Stimulated activated memory B cell treated with anti-CD40 and anti-IgM and Interleukin-4, amounts not matched to agents 10 μg/mL and 1 μg/mL and 100 μg/mL, for 72 hours (primary cell): ENCODE measurements at regions not wholly inside any gene's neighbourhood (a gene's known extent, or its start where the extent isn't known, plus 50 kb on each side); places are given as distances from the start of the nearest gene placed in this dataset.

Source experiments
- ATAC-seq: fragments of 150-1000 bp; cut with Tn5 transposase; 2 replicates; pipeline ENCODE4 v1.10.0; 2021
- H3K27ac Mint-ChIP-seq: one replicate; pipeline ENCODE4 v1.8.0; 2022; ENCODE audit warnings: mild to moderate bottlenecking, mixed read lengths
- H3K27me3 Mint-ChIP-seq: one replicate; pipeline ENCODE4 v1.8.0; 2022; ENCODE audit warnings: mixed read lengths
- H3K36me3 Mint-ChIP-seq: one replicate; pipeline ENCODE4 v1.8.0; 2022; ENCODE audit warnings: mixed read lengths
- H3K4me1 Mint-ChIP-seq: one replicate; pipeline ENCODE4 v1.8.0; 2022; ENCODE audit warnings: mixed read lengths
- H3K4me3 Mint-ChIP-seq: one replicate; pipeline ENCODE4 v1.8.0; 2022; ENCODE audit warnings: mild to moderate bottlenecking, moderate library complexity, mixed read lengths
- H3K9me3 Mint-ChIP-seq: one replicate; pipeline ENCODE4 v1.8.0; 2022; ENCODE audit warnings: mixed read lengths

DNA sequence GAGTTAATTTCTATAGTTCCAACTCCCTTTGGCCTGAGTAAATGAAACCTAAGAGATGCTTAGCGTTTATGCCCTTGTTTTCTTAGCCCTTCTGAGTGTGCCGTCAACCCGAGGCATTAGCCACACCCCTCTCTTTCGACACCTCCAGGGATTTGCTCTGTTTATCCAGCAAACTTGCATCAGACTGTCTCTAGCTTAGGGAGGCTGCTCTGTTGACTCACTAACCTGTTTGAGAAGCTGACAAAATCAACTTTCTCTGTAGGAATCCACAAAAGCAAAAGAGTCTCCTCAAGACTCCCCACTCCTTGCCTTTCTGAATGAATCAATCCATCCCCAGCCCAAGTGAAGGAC is 317.6 kb downstream of the TNS1 start:
- no peak for ATAC-seq
- Mint-ChIP-seq H3K36me3 (no peaks in the 10 kb centered on the region), H3K27me3 (peaks cover 6% of the 10 kb centered on the region), H3K9me3 (no peaks in the 10 kb centered on the region), H3K27ac (no peak overlapping the region), H3K4me1 (no peaks in the 10 kb centered on the region), H3K4me3 (no peak overlapping the region)

DNA sequence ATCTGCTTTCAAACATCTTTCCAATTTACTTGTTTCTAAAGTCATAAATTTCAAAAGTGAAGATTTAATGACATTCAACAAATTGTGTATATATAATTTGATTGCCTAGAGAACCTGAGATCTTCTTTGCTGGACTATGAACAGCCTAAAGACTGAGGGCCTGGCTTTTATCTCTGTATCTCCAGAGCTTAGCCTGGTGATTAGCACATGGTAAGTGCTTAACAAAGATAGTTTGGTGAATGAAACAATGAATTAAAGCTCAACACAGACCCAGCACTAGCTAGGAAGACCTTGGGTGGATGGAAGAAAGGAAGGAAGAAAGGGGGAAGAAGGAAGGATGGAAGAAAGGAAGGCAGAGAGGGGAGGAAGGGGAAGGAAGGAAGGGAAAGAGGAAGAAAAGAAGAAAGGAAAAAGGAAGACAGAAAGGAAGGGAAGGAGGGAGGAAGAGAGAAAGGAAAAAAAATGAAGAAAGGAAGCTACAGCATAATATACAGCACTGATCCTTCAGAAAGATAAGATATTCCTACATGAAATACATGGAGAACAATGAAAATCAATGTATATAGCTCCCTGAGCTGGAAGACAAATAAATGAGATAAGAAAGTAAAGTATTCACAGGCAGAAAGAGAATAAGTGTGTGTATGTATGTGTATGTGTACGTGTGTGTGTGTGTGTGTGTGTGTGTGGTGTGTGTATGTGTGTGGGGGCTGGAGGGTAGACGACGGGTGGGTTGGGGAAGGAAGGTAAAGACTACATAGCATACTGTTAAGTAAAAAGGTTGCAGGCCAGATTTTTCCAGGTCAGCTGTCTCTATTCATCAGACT is 318.2 kb downstream of the TNS1 start:
- Mint-ChIP-seq H3K4me1 (no peaks in the 10 kb centered on the region), H3K4me3 (no peak overlapping the region), H3K27ac (no peak overlapping the region), H3K36me3 (no peaks in the 10 kb centered on the region), H3K27me3 (peaks cover under 1% of the 10 kb centered on the region), H3K9me3 (no peaks in the 10 kb centered on the region)
- no peak for ATAC-seq

DNA sequence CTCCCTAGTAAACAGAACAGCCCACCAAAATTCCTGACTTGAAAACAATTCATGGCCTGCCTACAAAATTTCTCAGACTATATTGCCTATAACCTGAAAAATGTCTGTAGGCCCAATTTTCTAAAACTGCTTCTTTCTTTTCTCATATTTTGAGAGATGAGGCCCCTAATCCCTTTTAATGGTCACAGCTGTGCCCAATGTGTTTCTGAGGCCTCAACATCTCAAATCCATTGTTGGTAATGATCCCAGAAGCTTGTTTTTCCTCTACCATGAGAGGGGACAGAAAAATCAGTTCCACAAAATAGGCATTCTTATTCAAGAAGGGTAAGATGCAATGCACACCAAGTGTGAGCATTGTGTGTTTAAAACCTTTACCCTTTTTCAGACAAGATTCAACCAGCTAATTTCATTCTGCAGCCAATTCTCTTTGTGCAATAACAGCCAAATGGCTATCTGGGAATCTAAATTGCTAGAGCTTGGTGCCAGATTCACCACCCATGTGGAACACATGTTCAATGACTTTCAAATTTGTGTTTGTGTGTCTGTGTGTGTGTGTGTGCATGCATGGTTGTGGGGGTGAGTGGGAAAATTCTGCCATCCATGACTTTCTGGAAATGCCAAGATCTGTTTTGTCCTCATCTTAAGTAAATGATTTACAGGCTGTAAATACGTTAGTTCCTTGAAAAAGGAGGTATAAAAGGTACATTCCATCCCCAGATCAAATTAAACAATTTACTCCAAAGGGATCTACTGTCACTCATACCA is 319.5 kb downstream of the TNS1 start:
- no peak overlapping the region for H3K4me3 Mint-ChIP-seq
- H3K27ac Mint-ChIP-seq: no peak overlapping the region
- H3K36me3 Mint-ChIP-seq: no peaks in the 10 kb centered on the region
- H3K27me3 Mint-ChIP-seq: no peaks in the 10 kb centered on the region
- ATAC-seq: no peak
- H3K4me1 Mint-ChIP-seq: no peaks in the 10 kb centered on the region
- H3K9me3 Mint-ChIP-seq: no peaks in the 10 kb centered on the region

DNA sequence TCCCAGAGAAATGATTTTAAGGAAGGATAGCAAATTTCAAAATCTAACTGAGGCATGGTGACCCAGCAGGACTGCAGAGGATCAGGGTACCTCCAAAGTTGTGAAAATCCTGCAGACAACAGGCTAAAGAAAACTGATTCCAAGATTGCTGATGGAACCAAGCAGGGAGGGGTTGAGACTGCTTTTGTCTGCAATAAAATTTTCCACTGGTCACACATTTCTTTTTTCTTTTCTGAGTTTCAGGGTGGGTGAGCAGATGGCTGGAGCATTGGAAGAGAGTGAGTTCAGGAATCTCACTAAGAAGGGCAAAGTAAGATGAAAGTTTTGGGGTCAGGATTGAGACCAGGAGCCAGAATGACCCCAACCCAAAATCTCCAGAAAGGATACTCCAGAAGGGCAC is 321.0 kb downstream of the TNS1 start:
- H3K9me3 Mint-ChIP-seq: no peaks in the 10 kb centered on the region
- H3K27me3 Mint-ChIP-seq: no peaks in the 10 kb centered on the region
- no peaks in the 10 kb centered on the region for H3K4me1 Mint-ChIP-seq
- no peak overlapping the region for H3K4me3 Mint-ChIP-seq
- no peaks in the 10 kb centered on the region for H3K36me3 Mint-ChIP-seq
- H3K27ac Mint-ChIP-seq: no peak overlapping the region
- ATAC-seq: no peak

DNA sequence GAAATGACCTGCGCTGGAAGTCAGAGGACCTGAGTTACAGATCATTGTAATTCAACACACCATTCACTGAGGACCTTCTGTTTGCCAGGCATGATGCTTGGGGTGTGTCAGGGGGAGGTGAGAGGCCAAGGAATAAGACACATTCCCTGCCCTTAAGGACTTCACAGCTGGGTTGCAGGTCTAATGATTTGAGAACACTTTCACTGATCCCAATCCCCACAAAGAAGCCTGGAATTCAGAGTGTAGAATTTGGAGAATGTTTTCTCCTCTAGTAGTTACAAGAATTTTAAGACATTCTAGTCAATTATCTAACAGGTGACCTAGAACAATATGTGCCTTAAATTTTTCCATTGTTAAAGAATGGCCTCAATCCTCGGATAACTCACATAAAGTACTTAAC is 322.4 kb downstream of the TNS1 start:
- Mint-ChIP-seq H3K9me3 (no peaks in the 10 kb centered on the region), H3K27ac (no peak overlapping the region), H3K36me3 (no peaks in the 10 kb centered on the region), H3K4me3 (no peak overlapping the region), H3K4me1 (no peaks in the 10 kb centered on the region), H3K27me3 (no peaks in the 10 kb centered on the region)
- ATAC-seq: no peak

DNA sequence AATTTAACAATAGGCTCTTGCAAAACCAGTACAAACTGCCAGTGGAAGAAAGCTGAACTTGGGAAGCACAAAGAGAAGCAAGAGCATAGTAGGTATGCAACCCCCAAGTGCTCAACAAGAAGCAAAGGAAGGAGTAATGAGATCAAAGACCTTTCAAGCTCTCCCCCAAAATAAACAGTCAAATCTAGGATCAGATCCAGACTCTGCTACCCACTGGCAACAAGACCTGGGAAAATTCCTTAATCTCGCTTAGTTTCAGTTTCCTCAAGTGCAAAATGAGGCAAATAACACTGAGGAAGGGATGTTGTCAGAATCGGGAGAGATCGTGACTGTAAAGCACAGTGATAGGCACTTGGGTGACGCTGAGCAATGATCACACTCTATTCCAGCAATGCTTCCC is 329.2 kb downstream of the TNS1 start:
- Mint-ChIP-seq H3K4me1 (no peaks in the 10 kb centered on the region), H3K27ac (no peak overlapping the region), H3K4me3 (no peak overlapping the region), H3K27me3 (peaks cover 15% of the 10 kb centered on the region), H3K9me3 (peaks cover 3% of the 10 kb centered on the region), H3K36me3 (no peaks in the 10 kb centered on the region)
- no peak for ATAC-seq

DNA sequence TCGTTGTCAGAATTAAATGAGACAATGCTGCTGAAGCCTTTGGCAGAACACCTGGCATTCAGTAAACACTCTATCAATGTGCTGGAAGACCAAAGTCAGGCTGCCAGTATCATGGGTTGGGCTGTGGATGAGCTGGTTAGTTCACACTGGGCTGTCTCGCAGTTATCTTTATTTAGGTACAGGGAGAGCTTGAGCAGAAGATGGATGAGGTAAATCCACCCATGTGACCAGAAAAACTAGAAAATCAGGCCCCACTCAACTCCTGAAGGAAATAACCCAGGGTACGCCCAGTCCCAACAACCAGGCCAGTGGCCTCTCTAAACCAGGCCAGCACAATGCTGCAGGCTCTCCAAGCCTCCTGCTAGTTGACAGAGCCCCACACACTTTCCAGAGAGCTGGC is 330.3 kb downstream of the TNS1 start:
- Mint-ChIP-seq H3K36me3 (no peaks in the 10 kb centered on the region), H3K4me3 (no peak overlapping the region), H3K27ac (no peak overlapping the region), H3K27me3 (peaks cover 24% of the 10 kb centered on the region), H3K9me3 (peaks cover 3% of the 10 kb centered on the region), H3K4me1 (no peaks in the 10 kb centered on the region)
- no peak for ATAC-seq

DNA sequence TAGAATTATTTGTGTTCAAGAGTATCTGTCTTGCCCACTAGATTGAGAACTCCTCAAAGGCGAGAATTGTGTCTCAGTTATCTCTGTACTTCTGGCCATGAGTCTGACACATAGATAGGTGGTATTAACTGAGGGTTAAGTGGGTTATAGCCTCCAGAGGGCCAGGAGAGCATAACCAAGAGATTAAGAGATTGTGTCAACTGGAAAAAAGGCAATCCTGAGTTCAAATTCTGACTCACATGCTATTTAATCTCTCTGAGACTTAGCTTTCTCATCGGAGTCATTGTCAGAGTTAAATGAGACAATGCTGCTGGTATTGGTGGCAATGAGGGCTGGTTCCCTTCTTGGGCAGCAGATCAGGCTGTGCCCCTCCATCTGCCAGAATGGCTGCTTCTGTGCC is 330.9 kb downstream of the TNS1 start:
- Mint-ChIP-seq H3K4me1 (no peaks in the 10 kb centered on the region), H3K36me3 (no peaks in the 10 kb centered on the region), H3K27ac (no peak overlapping the region), H3K9me3 (peaks cover 3% of the 10 kb centered on the region), H3K4me3 (no peak overlapping the region), H3K27me3 (peaks cover 26% of the 10 kb centered on the region)
- ATAC-seq: no peak

DNA sequence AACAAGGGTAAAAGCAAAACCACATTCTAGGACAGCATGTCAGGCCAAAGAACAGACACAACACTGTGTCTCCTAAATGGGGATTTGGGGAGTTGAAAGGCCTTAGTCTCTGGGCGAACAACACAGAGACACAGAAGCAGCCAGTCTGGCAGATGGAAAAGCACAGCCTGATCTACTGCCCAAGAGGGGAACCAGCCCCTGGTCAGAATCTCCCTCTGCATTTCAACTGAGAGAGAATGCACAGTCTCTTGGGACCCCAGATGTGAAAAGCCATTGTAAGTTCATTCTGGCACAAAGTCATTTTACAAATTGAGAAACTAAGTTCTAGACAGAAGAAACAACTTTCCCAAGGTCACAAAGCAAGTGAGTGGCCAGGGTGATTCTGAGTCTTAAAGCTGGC is 331.7 kb downstream of the TNS1 start:
- peaks cover 3% of the 10 kb centered on the region for H3K9me3 Mint-ChIP-seq
- ATAC-seq: no peak
- H3K4me3 Mint-ChIP-seq: no peak overlapping the region

DNA sequence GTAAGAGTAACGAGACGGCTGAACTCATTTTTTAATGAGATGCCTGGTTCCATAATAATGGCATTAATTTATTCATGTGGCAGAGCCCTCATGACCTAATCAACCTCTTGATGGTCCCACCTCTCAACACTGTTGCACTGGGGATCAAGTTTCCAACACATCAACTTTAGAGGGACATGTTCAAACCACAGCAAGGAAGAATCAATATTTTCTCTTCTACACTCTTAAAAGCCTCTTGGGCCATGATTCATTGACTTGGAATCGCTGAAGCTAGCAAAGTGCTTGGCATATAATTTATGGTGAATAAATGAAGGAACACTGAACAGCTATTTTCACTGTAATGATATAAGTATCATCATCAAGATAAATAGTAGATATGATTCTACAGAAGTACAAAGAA is 333.0 kb downstream of the TNS1 start:
- H3K27me3 Mint-ChIP-seq: peaks cover 29% of the 10 kb centered on the region
- no peaks in the 10 kb centered on the region for H3K4me1 Mint-ChIP-seq
- no peak overlapping the region for H3K27ac Mint-ChIP-seq
- H3K9me3 Mint-ChIP-seq: peaks cover 3% of the 10 kb centered on the region
- no peak overlapping the region for H3K4me3 Mint-ChIP-seq
- ATAC-seq: no peak
- no peaks in the 10 kb centered on the region for H3K36me3 Mint-ChIP-seq

More for the DNA sequence above, 331.7 kb downstream of the TNS1 start:
- H3K4me1 Mint-ChIP-seq: no peaks in the 10 kb centered on the region
- H3K27ac Mint-ChIP-seq: no peak overlapping the region
- no peaks in the 10 kb centered on the region for H3K36me3 Mint-ChIP-seq
- peaks cover 26% of the 10 kb centered on the region for H3K27me3 Mint-ChIP-seq

DNA sequence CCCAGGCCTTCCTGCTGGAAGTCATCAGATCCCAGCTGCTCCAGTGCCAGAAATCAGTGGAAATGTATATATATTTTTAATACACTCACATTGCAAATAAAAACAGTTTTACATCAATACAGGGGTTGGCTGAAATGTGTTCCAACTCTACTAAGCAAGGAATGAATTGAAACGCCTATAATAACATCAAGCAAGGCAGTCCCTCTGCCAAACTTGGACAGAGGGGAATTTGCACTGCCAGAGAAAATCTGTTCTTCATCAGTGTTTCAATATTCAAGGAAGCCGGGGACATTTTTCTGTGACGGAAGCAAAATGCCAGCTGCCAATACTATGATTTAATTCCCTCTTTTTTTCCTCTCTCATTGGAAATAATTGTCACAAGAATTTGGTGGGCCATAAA is 335.3 kb downstream of the TNS1 start:
- Mint-ChIP-seq H3K4me3 (no peak overlapping the region), H3K36me3 (no peaks in the 10 kb centered on the region), H3K9me3 (no peaks in the 10 kb centered on the region), H3K4me1 (no peaks in the 10 kb centered on the region), H3K27me3 (peaks cover 44% of the 10 kb centered on the region), H3K27ac (no peak overlapping the region)
- no peak for ATAC-seq

DNA sequence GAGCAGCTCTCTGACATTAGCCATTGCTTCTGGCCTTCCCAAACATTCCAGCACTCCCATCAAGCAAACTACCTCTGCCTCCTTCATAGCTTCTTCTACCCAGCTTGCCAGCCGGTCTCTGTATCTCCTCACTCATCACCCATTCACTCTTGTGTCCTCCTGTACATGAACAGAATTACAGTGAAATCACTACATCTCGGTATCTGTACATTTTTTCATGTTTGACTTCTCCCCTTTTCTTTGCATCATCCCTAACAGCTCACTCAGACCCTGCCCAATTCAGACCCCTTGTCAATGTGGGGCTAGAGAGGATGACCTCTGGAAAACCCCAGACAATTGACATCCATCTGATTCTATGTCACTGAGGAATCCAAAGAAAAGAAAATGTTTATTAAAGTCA is 335.8 kb downstream of the TNS1 start:
- H3K4me3 Mint-ChIP-seq: no peak overlapping the region
- no peaks in the 10 kb centered on the region for H3K9me3 Mint-ChIP-seq
- H3K4me1 Mint-ChIP-seq: no peaks in the 10 kb centered on the region
- H3K27ac Mint-ChIP-seq: no peak overlapping the region
- ATAC-seq: no peak
- peaks cover 44% of the 10 kb centered on the region for H3K27me3 Mint-ChIP-seq
- H3K36me3 Mint-ChIP-seq: no peaks in the 10 kb centered on the region

DNA sequence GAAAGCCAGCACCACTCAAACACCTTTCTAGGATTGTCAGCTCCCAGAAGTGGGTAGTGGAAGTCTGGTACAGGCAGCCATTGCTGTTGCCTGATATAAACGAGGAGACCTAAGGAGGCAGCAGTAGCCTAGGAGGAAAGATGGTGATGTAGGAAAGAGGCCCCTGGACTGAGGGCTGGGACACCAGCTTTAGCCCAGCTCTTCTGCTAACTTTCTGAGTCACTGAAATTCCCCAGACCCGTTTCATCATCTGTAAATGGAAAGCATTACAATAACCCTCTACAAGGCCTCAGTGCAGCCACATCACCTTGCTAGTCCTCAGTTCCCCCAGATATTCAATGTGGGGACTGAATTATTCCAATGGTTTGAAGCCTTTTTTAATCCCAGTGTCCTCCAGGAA is 336.5 kb downstream of the TNS1 start:
- no peak overlapping the region for H3K27ac Mint-ChIP-seq
- H3K9me3 Mint-ChIP-seq: no peaks in the 10 kb centered on the region
- H3K4me1 Mint-ChIP-seq: no peaks in the 10 kb centered on the region
- peak; percentile 54 for ATAC-seq
- H3K4me3 Mint-ChIP-seq: no peak overlapping the region
- H3K27me3 Mint-ChIP-seq: peaks cover 44% of the 10 kb centered on the region
- H3K36me3 Mint-ChIP-seq: no peaks in the 10 kb centered on the region

DNA sequence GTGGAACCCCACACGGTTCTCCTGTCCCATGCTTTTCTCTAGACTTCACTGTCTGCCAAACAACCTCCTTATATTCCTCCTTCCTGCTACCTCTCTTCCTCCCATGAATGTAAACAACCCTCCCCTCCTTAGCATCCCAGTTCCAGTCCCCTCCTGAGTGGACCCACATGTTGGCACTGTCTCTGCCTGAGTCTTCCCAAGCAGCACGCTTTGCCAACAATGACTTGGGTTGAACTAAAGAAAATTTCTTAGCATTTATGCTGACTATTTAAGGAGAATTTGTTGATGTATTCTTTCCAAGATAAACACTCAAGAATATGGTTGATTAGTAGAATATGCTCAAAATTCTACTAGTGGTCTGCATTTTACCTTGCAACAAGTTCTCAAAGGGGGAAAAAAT is 338.0 kb downstream of the TNS1 start:
- H3K4me3 Mint-ChIP-seq: no peak overlapping the region
- peaks cover 42% of the 10 kb centered on the region for H3K27me3 Mint-ChIP-seq

DNA sequence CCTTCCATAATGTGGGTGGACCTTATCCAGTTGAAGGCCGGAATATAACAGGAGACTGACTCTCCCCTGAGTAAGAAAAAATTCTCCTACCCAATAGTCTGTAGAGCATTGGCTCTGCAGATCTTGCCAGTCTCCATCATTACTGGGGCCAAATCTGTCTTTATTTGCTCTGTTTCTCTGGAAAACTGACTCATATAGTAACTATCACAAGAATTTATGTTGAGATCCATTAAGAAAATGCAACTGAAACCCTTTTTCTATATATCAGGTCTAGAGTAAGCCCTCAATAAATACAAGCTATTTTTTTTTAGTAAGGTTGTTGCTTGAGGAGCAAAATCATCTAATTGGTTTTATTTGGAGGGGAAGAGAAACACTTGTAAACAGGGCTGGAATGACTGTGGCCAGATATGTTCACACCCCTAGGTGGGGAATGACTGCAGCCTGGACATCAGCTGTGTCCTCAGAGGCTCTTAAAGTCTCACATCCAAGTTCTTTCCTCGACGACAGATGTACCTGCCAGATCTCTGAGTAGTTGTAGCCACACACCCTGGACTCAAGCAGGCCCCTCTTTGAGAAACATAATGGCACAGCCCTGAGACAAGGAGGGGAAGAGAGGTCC is 339.7 kb downstream of the TNS1 start:
- no peaks in the 10 kb centered on the region for H3K9me3 Mint-ChIP-seq
- no peak for ATAC-seq
- peaks cover 7% of the 10 kb centered on the region for H3K4me1 Mint-ChIP-seq
- no peak overlapping the region for H3K4me3 Mint-ChIP-seq
- H3K36me3 Mint-ChIP-seq: no peaks in the 10 kb centered on the region
- H3K27ac Mint-ChIP-seq: no peak overlapping the region
- peaks cover 35% of the 10 kb centered on the region for H3K27me3 Mint-ChIP-seq

More for the DNA sequence above, 338.0 kb downstream of the TNS1 start:
- ATAC-seq: no peak
- H3K9me3 Mint-ChIP-seq: no peaks in the 10 kb centered on the region
- no peaks in the 10 kb centered on the region for H3K36me3 Mint-ChIP-seq
- no peak overlapping the region for H3K27ac Mint-ChIP-seq
- peaks cover 7% of the 10 kb centered on the region for H3K4me1 Mint-ChIP-seq

DNA sequence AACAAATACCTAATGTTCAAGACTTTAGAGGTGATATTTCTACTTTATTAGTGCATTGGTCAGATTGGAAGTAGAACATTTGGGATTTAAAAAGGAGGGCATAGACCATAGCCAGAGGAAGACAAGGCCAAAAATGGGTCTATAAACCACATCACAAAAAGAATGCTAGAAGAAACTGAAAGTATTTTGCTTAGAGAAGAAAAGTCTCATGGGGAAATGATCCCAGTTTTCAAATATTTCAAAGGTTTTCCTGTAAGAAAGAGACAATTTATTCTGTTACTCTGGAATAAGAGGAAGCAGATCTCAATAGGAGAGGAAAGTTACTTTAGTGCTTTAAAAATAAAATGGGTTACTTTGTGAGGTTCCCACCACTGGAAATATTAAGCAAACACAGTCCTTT is 341.4 kb downstream of the TNS1 start:
- no peak for ATAC-seq
- H3K4me1 Mint-ChIP-seq: peaks cover 7% of the 10 kb centered on the region
- H3K4me3 Mint-ChIP-seq: no peak overlapping the region
- H3K27ac Mint-ChIP-seq: no peak overlapping the region
- H3K27me3 Mint-ChIP-seq: peaks cover 39% of the 10 kb centered on the region
- H3K9me3 Mint-ChIP-seq: no peaks in the 10 kb centered on the region
- H3K36me3 Mint-ChIP-seq: no peaks in the 10 kb centered on the region
